ENCODE measurements at regions not wholly inside any gene's neighbourhood (a gene's known extent, or its start where the extent isn't known, plus 50 kb on each side); places are given as distances from the start of the nearest gene placed in this dataset.
"Not testable (repeated sequence)": the region's sequence is repeated elsewhere in the genome, so short reads cannot be mapped to it uniquely, and the experiment has no call there.

GRCh38 chr2:221896505-221897151 lies 324.5 kb upstream of the EPHA4 start:
- H3K4me3 ChIP-seq: no peak overlapping the region
- H3K9me3 ChIP-seq: no peaks in the 10 kb centered on the region
- H3K36me3 ChIP-seq: no peaks in the 10 kb centered on the region
- DNase-seq (no peak), ATAC-seq (peak; percentile 65)
- intact Hi-C loops (cut with DNase I): no loop called here
- TF ChIP-seq, protein P1, sequence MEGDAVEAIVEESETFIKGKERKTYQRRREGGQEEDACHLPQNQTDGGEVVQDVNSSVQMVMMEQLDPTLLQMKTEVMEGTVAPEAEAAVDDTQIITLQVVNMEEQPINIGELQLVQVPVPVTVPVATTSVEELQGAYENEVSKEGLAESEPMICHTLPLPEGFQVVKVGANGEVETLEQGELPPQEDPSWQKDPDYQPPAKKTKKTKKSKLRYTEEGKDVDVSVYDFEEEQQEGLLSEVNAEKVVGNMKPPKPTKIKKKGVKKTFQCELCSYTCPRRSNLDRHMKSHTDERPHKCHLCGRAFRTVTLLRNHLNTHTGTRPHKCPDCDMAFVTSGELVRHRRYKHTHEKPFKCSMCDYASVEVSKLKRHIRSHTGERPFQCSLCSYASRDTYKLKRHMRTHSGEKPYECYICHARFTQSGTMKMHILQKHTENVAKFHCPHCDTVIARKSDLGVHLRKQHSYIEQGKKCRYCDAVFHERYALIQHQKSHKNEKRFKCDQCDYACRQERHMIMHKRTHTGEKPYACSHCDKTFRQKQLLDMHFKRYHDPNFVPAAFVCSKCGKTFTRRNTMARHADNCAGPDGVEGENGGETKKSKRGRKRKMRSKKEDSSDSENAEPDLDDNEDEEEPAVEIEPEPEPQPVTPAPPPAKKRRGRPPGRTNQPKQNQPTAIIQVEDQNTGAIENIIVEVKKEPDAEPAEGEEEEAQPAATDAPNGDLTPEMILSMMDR (IDR thresholded peaks at IDR 0.05): no peak
- H3K27me3 ChIP-seq: no peaks in the 10 kb centered on the region
- no peaks in the 10 kb centered on the region for H3K4me1 ChIP-seq
- H3K27ac ChIP-seq: no peak overlapping the region

DNA sequence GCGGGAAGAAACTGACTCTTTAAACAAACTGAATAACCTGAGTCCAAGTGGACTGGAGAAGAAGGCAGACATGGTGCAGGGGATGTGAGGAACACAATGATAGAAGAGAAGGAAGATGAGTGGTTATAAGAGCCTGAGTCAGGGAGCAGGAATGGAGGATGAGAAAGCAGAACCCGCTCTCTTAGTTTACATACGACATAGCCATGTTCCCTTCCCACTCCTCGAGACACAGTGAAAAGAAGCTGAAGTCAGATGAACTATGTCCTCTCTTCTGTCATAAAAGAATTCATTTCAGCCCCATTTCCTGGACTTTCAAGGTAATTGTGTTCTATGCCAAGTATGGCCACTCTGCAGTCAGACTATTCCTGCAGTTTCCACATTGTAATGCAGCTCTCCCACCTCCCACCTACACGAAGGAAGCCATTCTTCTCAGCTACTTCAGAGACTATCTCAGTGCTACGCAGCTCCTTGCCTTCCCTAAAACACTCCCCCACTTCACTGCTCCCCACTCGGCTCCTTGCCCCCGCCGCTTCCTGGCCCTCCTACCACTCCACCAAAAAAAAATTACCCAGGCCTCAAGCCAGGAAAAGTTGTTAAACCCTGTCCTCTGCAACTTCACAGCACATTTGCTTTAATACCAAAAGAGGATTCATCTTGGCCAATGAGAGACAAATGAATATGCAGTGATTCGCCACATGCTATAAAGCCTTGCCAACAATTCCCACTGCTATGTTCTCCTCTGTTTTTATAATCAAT lies 323.4 kb upstream of the EPHA4 start:
- TF ChIP-seq, protein P1 (IDR thresholded peaks at IDR 0.05): no peak
- intact Hi-C loops (cut with DNase I): no loop called here
- DNase-seq (no peak), ATAC-seq (peak; percentile 41)
- Histone ChIP-seq H3K4me3 (no peak overlapping the region), H3K4me1 (no peaks in the 10 kb centered on the region), H3K36me3 (no peaks in the 10 kb centered on the region), H3K27ac (no peak overlapping the region), H3K9me3 (no peaks in the 10 kb centered on the region), H3K27me3 (no peaks in the 10 kb centered on the region)

GRCh38 chr2:221893501-221893900 lies 321.4 kb upstream of the EPHA4 start:
- H3K4me1 ChIP-seq: no peaks in the 10 kb centered on the region
- ATAC-seq: no peak
- H3K36me3 ChIP-seq: no peaks in the 10 kb centered on the region
- no peak overlapping the region for H3K27ac ChIP-seq
- no peaks in the 10 kb centered on the region for H3K27me3 ChIP-seq
- intact Hi-C loops (cut with DNase I): no loop called here
- TF ChIP-seq, protein P1 (IDR thresholded peaks at IDR 0.05): no peak
- no peaks in the 10 kb centered on the region for H3K9me3 ChIP-seq
- no peak overlapping the region for H3K4me3 ChIP-seq
- DNase-seq: no peak

DNA sequence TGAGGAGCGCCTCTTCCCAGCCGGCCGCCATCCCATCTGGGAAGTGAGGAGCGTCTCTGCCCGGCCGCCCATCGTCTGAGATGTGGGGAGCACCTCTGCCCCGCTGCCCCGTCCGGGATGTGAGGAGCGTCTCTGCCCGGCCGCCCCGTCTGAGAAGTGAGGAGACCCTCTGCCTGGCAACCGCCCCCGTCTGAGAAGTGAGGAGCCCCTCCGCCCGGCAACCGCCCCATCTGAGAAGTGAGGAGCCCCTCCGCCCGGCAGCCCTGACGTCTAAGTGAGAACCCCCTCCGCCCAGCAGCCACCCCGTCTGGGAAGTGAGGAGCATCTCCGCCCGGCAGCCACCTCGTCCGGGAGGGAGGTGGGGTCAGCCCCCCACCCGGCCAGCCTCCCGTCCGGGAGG lies 319.9 kb upstream of the EPHA4 start:
- H3K27me3 ChIP-seq; ATAC-seq; DNase-seq; H3K4me3 ChIP-seq; intact Hi-C loops (cut with DNase I); H3K27ac ChIP-seq; H3K36me3 ChIP-seq; H3K9me3 ChIP-seq; H3K4me1 ChIP-seq: not testable (repeated sequence)

GRCh38 chr2:221883976-221884375 lies 311.9 kb upstream of the EPHA4 start:
- ATAC-seq (no peak), DNase-seq (no peak)
- H3K4me3 ChIP-seq: no peak overlapping the region
- H3K27ac ChIP-seq: no peak overlapping the region
- TF ChIP-seq, protein P1 (IDR thresholded peaks at IDR 0.05): no peak
- no peaks in the 10 kb centered on the region for H3K4me1 ChIP-seq
- no peaks in the 10 kb centered on the region for H3K9me3 ChIP-seq
- intact Hi-C loops (cut with DNase I): no loop called here
- H3K36me3 ChIP-seq: no peaks in the 10 kb centered on the region
- no peaks in the 10 kb centered on the region for H3K27me3 ChIP-seq

- H3K27me3 ChIP-seq: no peaks in the 10 kb centered on the region
- no peak for ATAC-seq
- intact Hi-C loops (cut with DNase I): no loop called here
- H3K9me3 ChIP-seq: peaks cover 6% of the 10 kb centered on the region
- TF ChIP-seq, protein P1 (IDR thresholded peaks at IDR 0.05): no peak
- no peaks in the 10 kb centered on the region for H3K36me3 ChIP-seq
- H3K4me3 ChIP-seq: no peak overlapping the region
- H3K27ac ChIP-seq: no peak overlapping the region
- H3K4me1 ChIP-seq: no peaks in the 10 kb centered on the region
- no peak for DNase-seq
Measured at GRCh38 chr2:221876016-221876415, 303.9 kb upstream of the EPHA4 start.

Data from upper lobe of right lung (tissue), 1 donor.